ENCODE measurements at regions not wholly inside any gene's neighbourhood (a gene's known extent, or its start where the extent isn't known, plus 50 kb on each side); places are given as distances from the start of the nearest gene placed in this dataset.

DNA sequence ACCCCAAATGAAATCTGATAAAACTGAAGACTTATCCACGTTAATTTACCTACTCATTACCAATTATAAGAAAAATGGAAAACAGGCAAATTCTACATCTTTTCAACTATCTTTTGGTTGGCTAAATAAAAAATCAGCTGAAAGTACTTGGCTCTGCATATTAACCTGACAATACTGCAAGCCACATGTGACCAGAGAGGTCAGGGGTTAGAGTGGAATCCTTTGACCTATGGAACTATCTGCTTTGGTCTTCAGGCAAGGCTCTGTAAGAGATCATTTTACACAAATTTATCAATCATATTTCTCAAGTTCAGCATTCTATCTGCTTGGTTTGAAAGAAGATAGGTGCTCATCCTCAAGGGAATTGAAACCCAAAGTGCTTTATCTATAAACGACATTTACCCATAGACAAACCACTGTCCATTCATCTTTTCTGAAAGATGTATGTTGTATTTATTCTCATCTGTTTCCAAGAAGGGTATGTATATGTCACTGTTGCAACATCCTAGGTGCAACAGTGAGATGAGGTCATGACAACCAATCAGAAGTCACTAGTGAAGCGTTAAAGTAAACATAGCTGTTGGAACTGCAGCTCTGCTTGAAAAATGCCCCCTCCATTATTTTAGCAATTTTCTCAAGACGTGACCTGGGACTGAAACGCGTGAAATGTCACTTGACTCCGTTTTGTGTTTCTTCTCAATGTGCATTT lies 144.9 kb upstream of the POU5F2 start:
- no peak for TF ChIP-seq CTCF (IDR thresholded peaks at IDR 0.05; ENCODE audit: control extremely low read depth, extremely low read depth, low read depth, missing control alignments)
- ChIA-PET POLR2A (no interaction called here), CTCF (interaction anchor here (0.9 to 1.5 kb wide), 4 partner anchors 8 to 13 kb away, joined by 3 to 11 read pairs (median 3); no protein-coding TSS in a partner anchor)
- DNase-seq (ENCODE audit: extremely low spot score), result no peak

GRCh38 chr5:93884254-93884653 lies 142.9 kb upstream of the POU5F2 start:
- TF ChIP-seq CTCF (IDR thresholded peaks at IDR 0.05; ENCODE audit: control extremely low read depth, extremely low read depth, low read depth, missing control alignments), result no peak
- CTCF ChIA-PET, result interaction anchor here (1.9 kb wide), 1 partner anchor 10 kb away, joined by 4 read pairs; no protein-coding TSS in a partner anchor
- no peak for DNase-seq (ENCODE audit: extremely low spot score)
- POLR2A ChIA-PET, result no interaction called here

DNA sequence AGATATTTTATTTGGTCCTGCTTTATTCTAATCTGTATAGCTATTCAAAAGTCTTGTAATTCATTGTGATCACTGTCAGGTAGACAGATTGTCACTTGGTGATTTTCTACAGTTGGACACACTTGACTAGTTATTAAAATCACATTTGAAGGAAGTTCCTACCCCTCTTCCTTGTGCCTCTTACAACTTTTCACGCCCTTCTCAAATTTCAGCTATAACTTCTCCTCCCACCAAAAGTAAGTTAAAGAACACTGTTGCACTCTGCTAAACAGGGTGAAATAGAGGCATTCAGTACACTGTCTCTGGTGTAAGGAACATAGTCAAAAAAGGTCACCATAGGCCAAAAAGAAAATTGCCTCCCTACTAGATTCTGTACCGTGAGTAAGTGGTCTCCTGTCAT lies 142.1 kb upstream of the POU5F2 start:
- ChIA-PET CTCF (interaction anchor here (0.9 to 1.9 kb wide), 4 partner anchors 9 to 32 kb away, joined by 3 to 4 read pairs (median 4); no protein-coding TSS in a partner anchor), POLR2A (no interaction called here)
- no peak for TF ChIP-seq CTCF (IDR thresholded peaks at IDR 0.05; ENCODE audit: control extremely low read depth, extremely low read depth, low read depth, missing control alignments)

DNA sequence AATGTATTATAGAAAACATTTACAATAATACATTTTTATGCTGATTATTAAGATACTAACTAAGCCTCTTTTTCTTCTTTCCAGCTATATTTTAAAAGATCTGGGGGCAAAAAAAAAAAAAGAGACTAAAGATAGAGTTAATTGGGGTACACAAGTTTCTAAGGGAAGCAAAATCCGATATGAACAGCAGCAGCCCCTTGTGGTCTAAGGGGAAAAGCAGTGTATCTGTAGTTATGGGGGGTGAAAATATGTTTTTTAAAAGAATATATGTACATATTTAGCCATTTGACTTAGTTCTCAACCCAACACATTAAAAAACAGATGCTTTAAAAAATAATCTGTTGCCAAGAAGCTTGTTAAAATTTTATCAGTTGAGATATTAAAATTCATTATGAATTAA lies 134.3 kb upstream of the POU5F2 start:
- ChIA-PET POLR2A (no interaction called here), CTCF (interaction anchor here (0.9 kb wide), 1 partner anchor 11 kb away, joined by 3 read pairs; no protein-coding TSS in a partner anchor)
- no peak for TF ChIP-seq CTCF (IDR thresholded peaks at IDR 0.05; ENCODE audit: control extremely low read depth, extremely low read depth, low read depth, missing control alignments)
- no peak for DNase-seq (ENCODE audit: extremely low spot score)

More for the DNA sequence above, 142.1 kb upstream of the POU5F2 start:
- no peak for DNase-seq (ENCODE audit: extremely low spot score)

- CTCF ChIA-PET, result interaction anchor here (0.6 to 1.8 kb wide), 7 partner anchors 9 to 118 kb away, joined by 3 to 8 read pairs (median 3); no protein-coding TSS in a partner anchor
- TF ChIP-seq CTCF (IDR thresholded peaks at IDR 0.05; ENCODE audit: control extremely low read depth, extremely low read depth, low read depth, missing control alignments), result no peak
- POLR2A ChIA-PET, result no interaction called here
- no peak for DNase-seq (ENCODE audit: extremely low spot score)
Observed at GRCh38 chr5:93874491-93874890, 133.1 kb upstream of the POU5F2 start.

DNA sequence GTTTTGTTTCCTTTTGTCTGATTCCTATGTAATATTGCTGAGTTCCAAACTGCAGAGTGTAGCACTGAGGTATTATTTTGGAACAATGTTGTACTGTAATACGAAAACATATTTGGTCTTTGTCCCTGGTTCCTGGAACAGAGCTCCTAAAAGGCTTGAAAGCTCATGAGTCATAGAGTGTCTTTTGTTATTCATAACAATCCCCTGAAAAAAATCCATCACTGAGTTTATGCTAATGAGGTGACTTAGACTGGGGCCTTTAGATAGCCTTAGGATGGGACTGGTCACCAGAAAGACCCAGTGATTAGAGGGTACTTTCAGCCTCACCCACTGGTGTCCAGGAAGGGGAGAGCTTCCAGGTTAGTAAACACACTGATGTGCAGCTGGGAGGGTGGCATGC lies 132.7 kb upstream of the POU5F2 start:
- ChIA-PET POLR2A (no interaction called here), CTCF (interaction anchor here (0.6 to 1.8 kb wide), 8 partner anchors 9 to 118 kb away, joined by 3 to 8 read pairs (median 3); no protein-coding TSS in a partner anchor)
- TF ChIP-seq CTCF (IDR thresholded peaks at IDR 0.05; ENCODE audit: control extremely low read depth, extremely low read depth, low read depth, missing control alignments), result no peak
- DNase-seq (ENCODE audit: extremely low spot score), result no peak
